GM18507 (cell line): ENCODE measurements at regions not wholly inside any gene's neighbourhood (a gene's known extent, or its start where the extent isn't known, plus 50 kb on each side); places are given as distances from the start of the nearest gene placed in this dataset.
A peak's percentile ranks its signal among the peaks of the same experiment; 100 is the strongest.
"Not testable (repeated sequence)": the region's sequence is repeated elsewhere in the genome, so short reads cannot be mapped to it uniquely, and the experiment has no call there.

Source experiments
- DNase-seq: peaks from one replicate; pipeline ENCODE4 v3.0.0; 2011; ENCODE audit warnings: low read depth; ENCODE audit not compliant: insufficient read length; ENCODE audit errors: extremely low spot score
- FAIRE-seq: peaks from 2 replicates; lab custom pipeline; 2011; peaks lifted over from hg19 to GRCh38; lab: Jason Lieb, UNC

DNA sequence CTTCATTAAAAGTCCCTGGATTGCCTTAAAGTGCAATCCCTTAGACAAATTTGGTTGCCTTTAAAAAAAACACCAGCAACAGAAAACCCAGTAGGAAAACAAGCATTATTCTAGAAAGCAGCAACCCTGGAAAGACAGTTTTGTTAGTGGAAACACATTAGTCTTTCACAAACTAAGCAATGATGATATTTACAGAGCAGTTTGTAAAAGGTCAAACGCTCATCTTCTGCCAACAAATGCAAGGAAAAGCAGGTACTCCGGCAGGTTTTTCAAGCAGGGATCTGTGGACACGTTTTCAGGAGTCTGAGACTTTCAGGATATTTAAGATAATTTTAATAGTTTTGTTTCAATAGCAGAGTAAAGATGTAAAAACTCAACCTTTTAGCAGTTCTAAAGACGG is 202.2 kb downstream of the EXOC5 start:
- DNase-seq = no peak
- no peak for FAIRE-seq

DNA sequence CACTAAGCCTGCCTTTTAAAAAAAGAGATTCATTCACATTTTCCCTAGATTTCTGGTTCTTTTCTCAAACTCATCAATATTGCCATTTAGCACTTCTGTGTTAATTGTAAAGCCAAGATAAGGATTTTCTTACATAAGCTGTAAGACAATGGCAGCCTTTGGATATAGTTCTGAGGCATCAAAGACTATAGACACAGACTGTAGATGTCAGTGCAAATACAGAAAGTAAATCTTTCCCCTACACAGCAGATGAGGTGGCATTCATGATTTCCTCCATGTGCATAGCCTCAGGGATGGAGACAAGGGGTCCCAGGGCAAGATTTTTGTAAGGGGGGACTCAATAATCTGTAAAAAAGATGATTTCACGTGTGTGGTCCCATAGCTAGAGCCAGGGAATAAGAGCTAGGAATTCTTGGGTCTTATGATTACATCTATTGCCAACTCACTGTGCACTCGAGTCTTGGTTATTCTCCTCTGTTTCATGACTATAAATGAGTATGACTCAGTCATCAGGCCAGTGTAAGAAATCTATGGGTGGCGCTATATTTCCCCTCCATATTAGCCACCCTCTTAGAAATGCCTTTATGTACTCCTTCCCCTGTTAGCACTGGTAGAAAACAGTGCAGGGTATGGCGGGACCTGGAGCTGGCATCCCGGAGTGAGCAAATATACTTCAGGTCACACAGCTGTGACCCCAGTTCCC is 207.5 kb downstream of the EXOC5 start:
- no peak for DNase-seq
- no peak for FAIRE-seq

DNA sequence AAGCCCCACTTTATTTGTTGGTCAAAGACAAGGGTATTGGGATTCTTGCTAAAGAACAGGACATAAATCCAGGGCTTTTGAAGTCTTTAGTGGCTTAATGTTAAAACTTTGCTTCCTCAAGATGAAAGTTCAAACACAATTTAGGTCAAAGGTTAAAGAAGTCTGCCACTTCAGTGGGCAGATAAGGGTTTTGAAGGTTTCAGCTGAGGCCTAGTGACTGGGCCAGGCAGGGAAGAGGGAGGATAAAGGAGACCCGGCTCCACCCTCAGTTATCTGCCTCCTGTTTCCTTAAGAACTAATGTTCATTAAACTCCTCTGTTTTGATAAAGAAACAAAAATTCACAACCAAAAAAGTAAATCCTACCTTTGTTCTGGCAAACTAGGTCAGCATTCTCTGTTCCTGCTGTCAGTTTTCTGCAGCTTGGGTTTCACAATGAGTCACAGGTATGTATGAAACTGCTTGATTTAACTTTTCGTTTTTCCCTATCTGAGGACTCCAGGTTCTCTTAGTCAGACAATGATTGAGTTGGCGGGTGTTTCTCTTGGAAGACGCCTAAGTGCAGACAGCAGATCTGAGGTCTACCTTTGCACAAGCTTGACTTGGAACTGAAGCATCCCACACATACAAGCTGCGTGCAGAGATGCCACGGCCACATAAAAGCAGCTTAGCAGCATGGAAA is 208.3 kb downstream of the EXOC5 start:
- FAIRE-seq (peak; percentile 94), DNase-seq (peak; percentile 35)

DNA sequence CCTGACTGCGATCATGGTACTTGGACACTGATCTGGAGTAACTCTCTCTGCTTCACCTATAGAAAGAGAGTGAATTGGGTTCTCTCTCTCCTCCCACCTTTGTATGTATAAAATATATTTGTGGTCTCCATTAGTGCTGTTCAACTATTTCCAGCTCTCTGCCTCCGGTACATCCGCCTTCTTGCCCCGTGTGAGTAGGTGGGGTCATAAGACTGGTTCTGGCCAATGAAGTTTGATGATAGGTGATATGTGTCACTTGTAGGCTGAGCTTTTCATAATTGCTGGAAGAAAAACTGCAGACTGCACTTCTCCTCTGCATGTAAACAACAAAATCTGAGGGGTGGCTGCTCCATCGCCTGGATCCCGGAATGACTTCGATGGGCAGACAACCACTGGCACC is 210.4 kb downstream of the EXOC5 start:
- no peak for FAIRE-seq
- no peak for DNase-seq

DNA sequence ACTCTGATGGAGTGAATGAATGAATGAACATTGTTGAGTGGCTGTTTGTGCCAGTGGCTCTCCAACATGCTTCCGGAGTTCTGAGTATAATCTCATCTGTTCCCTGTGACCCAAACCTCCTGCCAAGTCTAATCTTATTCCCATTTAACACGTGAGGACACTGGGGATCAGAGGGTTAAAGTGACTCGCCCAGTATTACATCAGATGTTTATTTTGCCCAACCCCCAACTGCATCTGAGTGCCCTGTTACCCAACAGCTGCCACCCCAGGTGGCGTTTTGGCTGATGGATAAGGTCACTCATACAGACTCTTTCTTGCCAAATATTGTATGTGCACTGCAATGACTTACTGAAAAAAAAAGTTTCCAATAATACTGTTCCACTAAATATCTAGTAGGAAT is 210.9 kb downstream of the EXOC5 start:
- no peak for FAIRE-seq
- DNase-seq = no peak

DNA sequence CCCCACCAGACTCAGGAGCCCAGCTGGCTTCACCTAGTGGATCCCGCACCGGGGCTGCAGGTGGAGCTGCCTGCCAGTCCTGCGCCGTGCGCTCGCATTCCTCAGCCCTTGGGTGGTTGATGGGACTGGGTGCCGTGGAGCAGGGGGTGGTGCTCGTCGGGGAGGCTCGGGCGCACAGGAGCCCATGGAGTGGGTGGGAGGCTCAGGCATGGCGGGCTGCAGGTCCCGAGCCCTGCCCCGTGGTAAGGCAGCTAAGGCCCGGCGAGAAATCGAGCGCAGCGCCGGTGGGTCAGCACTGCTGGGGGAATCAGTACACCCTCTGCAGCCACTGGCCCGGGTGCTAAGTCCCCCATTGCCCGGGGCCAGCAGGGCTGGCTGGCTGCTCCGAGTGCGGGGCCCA is 212.2 kb downstream of the EXOC5 start:
- not testable (repeated sequence) for FAIRE-seq, DNase-seq

DNA sequence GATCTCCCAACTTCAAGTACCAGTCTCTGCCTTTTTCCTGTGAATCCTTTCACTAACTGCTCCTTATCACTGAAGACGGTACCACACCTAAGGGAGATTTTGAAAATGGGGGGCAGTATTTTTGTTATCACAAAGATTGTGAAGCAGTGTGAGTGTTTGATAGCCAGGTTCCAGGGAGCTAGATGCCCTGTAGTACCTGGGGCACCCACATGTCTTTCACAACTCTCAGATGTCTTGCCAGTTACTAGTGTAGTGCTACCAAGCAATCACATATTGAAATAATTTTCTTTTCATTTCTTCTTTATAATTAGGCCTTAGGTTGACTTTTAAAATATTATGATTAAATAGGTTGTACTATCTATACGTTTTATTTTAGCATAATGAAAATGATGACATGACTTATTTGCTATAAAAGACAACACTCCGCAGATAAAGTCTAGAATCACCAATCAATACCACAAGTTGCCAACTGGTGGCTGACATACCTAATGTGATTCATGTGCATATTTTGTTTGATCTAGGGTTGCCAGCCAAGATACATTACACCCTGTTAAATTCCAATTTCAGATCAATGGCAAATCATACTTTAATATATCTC is 215.9 kb downstream of the EXOC5 start:
- FAIRE-seq (no peak), DNase-seq (no peak)

DNA sequence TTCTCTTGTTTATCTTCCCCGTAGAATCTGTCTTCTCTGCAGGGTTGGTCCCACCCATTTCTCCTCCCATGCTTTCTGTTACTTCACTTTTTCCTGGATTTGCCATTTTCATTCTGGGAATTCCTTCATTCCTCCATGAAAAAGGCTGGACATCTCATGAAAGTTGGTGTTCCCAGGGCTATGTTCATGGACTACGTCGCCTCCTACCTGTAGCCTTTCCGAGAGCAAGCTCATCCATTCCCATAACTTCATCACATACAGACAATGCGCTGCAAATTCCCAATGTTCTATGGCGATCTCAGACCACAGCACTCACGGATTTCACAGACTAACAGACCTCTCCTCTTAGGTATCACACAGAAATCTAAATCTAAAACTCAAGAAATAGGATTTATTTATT is 217.1 kb downstream of the EXOC5 start:
- no peak for FAIRE-seq
- DNase-seq = no peak

DNA sequence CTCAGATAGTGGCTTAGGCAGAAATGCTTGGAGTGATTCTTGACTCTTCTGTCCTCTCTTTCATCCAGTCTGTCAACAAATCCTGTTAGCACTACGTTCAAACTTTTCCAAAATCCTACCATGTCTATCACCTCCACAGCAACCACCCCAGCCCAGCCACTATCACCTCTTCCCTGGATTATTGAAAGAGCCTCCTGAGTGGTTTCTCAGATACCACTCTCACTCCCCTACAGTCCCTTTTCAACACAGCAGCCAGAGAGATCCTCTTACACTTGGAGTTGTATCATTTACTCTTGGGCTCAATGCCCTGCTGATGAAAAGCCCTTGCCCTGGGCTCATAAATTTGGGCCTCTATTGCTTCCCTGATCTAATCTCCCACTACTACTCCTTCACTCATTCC is 218.9 kb downstream of the EXOC5 start:
- FAIRE-seq = no peak
- no peak for DNase-seq

DNA sequence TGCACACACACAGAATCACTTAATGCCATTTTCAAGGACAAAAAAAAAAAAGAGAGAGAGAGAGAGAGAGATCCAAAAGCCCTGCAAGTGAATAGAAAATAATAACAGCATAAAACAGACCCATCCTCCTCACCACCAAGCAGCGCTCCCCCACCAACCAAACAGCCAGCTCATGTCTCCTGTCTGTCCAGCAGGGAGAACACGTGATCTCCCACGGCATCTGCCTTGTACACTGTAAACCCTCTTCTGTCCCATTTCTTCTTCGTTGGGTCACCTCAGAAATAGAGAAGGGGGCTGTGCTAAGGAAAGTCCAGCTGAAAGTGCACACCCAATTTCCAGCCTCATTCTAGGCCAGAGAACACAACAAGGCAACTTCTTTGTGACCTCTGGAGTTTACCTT is 222.5 kb downstream of the EXOC5 start:
- no peak for DNase-seq
- no peak for FAIRE-seq

DNA sequence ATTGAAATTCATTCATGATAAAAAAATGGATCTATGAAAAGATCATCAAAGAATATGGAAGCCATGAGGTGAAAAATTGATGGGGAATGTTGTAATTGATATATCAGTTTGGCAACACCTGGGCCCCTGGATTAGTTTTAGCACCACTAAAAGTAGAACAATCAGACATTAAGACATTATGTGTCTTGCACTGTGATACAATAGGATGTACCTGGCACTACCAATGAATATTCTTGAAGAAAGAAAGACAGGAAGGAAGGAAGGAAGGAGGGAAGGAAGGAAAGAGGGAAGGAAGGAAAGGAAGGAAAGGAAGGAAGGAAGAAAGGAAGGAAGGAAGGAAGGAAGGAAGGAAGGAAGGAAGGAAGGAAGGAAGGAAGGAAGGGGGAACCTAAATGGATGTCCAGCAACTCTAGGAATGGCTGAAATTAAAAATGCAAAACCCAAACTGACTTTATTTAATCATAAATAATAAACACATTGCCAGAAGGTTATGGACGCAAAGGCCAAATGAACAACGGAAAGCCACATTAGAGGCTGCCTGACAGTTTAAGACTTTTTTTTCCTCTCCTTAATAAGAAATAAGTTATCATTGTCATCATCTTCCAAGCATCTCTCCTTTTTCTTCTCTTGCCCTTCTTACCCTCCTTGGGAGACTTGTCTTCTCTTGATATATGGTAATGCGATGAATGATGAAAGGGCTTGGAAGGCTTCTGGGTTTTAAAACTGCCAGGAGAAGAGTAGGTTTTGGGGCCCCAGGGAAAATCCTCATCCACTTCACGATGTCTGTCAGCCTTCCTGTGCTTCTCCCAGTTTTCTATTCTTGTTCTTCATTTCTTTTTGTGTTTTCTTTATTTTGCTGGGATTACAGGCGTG is 224.4 kb downstream of the EXOC5 start:
- not testable (repeated sequence) for FAIRE-seq, DNase-seq

DNA sequence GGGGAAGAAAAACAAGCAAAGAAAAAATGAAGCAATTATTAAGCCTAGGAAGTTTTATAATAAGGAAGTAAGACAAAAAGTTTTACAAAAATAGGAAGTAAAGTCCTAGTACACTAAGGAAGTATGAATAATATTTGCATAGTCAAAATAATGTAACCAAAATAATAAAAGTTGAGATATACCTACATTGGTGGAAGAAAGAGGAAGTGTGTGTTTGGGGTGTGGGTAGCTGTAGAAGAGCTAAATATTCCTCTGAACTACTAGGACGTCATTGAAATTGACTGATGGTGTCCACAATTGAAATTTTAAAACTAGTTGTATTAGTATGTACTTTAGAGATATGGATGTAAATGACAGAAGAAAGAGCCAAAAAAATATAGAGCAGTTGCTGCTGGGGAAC is 228.4 kb upstream of the OTX2 start:
- no peak for FAIRE-seq
- no peak for DNase-seq

DNA sequence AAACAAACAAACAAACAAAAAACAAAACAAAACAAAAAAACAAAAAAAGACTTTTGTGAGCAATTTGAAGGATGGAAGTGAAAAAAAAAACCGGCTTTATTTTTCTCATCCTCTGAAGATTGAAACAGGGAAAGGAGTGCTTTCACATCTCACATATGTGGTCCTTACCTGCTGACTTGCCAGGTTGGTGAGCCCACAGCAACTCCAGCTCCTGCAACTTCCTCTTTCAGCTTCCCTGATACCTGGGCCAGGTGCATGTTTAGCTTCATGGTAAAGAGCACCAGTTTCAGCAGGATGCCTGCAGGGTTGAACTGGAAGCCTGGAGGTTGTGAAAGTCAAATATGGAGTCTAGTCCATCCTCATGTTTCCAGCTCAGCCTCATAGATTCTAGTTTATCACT is 221.2 kb upstream of the OTX2 start:
- DNase-seq (no peak), FAIRE-seq (no peak)

DNA sequence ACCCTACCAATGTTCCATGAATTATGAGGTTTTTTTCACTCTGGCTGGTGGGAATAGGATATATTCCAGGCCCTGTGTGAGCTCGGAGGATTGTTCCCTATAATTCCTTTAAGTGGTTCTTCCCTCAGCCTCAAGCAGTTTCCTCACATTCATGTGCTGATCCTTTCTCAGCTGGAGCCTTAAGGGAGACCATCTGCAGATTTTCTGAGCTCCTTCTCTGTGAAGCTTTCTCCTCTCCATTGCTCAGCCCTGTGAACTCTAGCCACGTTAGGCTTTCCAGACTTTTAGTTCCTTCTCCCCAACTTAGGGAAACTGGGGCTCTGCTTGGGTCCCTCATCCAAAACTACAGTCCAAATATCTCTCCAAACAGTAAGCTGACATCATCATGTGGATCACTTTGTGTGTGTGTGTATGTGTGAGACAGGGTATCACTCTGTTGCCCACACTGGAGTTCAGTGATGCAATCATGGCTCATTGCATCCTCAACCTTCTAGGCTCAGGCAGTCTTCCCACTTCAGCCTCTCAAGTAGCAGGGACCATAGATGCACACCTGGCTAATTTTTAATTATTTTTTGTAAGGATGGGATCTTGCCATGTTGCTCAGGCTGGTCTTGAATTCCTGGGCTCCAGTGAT is 219.5 kb upstream of the OTX2 start:
- FAIRE-seq (no peak), DNase-seq (no peak)

DNA sequence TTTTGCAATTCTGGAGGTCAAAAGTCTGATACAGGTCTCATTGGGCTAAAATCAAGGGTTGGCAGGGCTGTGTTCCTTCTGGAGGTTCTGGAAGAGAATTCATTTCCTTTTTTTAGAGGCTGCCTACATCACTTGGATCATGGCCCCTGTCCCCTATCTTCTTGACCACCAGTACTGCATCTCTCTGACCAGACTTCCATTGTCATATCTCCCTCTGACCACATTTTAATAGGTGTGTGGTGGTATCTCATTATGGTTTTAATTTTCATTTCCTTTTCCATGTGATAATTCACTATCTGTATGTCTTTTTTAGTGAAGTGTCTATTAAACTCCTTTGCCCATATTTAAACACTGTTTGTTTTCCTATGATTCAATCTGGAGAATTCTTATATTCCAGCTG is 215.2 kb upstream of the OTX2 start:
- no peak for DNase-seq
- no peak for FAIRE-seq

DNA sequence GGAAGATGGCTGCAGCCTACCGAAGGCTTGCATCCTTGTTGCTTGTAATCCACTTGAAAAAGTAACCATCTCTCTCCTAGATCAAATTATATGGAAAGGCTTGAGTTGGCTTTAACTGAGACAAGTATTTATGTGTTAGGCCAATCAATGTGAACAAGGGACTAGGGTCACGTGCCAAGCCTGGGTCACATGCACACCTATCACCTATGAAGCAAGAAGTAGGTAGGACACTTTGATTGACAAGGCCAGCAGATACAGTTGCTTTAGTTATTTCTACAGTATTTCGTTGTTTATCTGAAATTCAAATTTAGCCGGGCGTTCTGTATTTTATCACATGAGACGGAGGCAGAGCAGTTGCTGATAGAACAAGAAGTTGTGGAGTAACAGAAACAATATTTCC is 212.3 kb upstream of the OTX2 start:
- no peak for DNase-seq
- no peak for FAIRE-seq

DNA sequence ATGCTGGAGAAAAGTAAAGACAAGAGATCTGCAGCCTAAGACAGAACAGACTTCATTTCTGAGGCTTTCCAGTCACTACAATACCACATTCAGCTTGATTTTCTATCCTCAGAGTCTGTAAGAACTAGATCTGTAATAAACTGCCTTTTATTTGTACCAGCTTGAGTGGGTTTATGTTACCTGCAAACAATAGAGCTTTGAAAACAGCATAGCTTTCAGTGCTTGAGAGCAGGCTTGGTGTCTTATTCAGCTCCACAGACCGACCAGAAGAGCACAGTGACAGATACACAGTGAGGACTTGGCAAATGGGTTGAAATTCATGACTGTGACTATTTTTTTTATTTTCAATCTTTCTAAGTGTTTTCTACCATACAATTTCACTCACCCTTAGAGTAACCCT is 207.8 kb upstream of the OTX2 start:
- FAIRE-seq = no peak
- no peak for DNase-seq

DNA sequence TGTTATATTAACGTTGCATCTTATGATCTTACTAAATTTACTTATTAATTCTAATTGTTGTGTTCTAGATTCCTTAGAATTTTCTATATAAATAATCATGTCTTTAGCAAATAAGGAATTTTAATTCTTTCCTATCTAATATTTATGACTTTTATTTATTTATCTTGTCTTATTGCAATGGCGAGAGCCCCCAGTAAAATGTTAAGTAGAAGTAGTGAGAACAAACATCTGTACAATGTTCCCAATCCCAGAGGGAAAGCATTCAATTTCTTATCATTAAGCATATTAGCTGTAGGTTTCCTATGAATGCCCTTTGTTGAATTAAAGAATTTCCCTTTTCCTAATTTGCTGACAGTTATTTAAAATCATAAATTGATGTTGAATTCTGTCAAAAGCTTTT is 203.7 kb upstream of the OTX2 start:
- no peak for FAIRE-seq
- DNase-seq = no peak

DNA sequence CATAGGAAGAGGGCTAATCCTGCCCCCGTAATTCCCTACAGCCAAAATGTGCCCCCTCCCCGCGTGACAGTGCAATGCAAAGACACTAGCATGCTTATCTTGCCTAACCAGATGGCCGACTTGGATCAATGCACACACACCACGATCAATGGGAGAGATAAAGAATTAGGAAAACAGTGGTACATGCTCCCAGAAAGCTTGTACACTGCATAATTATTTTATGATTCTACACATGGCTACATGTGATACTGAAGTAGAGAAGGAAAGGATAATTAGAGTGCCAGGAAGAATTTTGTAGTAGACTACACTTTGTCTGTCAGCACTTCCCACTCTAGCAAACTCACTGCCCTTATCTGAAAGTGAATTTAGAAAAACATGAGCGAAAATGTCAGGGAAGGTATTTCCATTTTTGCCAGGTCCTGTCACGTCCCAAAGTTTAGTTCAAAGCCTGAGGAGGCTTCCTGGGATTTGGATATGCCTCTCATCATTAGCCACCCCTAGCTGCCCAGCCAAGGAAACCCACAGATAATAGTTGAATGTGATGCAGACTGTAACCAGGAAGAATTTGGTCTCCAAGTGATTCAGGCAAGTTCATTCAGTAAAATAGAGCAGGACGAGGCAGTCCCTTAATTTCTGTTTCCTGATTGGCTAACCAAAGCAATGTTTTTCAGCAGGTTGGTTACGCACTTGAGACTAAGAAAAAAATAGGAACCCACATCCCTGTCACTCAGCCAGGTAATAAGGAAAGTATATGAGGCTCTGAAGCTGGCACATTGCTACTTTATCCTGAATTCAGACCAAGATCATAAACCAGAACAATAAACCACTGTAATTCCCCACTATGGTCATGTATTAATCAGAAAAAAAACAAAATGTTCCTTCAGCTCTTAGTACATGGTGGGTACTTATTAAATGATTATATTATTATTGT is 199.6 kb upstream of the OTX2 start:
- DNase-seq (no peak), FAIRE-seq (no peak)
